ENCODE measurements at regions not wholly inside any gene's neighbourhood (a gene's known extent, or its start where the extent isn't known, plus 50 kb on each side); places are given as distances from the start of the nearest gene placed in this dataset.

- Histone ChIP-seq H3K79me1 (ENCODE audit: low read depth, low read length) (no peaks in the 10 kb centered on the region), H2BK12ac (ENCODE audit: low read length) (no peak overlapping the region), H3K36me3 (replicated peaks in 1 of 2; ENCODE audit: control insufficient read depth in 2 of 2, insufficient read depth in 2 of 2, low read length in 2 of 2) (no peaks in the 10 kb centered on the region), H3K4me1 (ENCODE audit: control insufficient read depth in 2 of 2, insufficient read depth in 1 of 2, low read depth in 1 of 2, low read length in 2 of 2) (peaks cover 0 to 7% of the 10 kb centered on the region in 2 donors), H2BK15ac (ENCODE audit: low read length) (no peak overlapping the region), H3K18ac (ENCODE audit: low read length) (no peak overlapping the region), H3K9me3 (replicated peaks in 1 of 2; ENCODE audit: control insufficient read depth in 2 of 2, insufficient read depth in 1 of 2, low read depth in 1 of 2, low read length in 2 of 2) (peaks cover 5 to 17% of the 10 kb centered on the region in 2 donors), H4K91ac (ENCODE audit: low read depth, low read length, poor library complexity) (no peak overlapping the region), H3K9ac (ENCODE audit: low read depth, low read length, poor library complexity) (no peak overlapping the region), H2BK120ac (ENCODE audit: low read depth, low read length) (no peak overlapping the region), H2BK5ac (ENCODE audit: low read length) (no peak overlapping the region), H2AK5ac (ENCODE audit: low read depth, low read length) (no peak overlapping the region), H3K27ac (replicated peaks; ENCODE audit: low read length) (no peak overlapping the region), H3K27me3 (ENCODE audit: control insufficient read depth in 3 of 3, insufficient read depth in 3 of 3, low read depth in 1 of 3, low read length in 3 of 3) (no peaks in the 10 kb centered on the region), H3K4me3 (ENCODE audit: low read length in 2 of 2) (no peak overlapping the region), H3K4me2 (ENCODE audit: insufficient read depth, low read length, poor library complexity, severe bottlenecking) (no peak overlapping the region), H3K14ac (ENCODE audit: low read length) (no peak overlapping the region), H4K8ac (ENCODE audit: low read depth, low read length) (no peak overlapping the region), H2AFZ (ENCODE audit: low read length) (no peak overlapping the region), H3K23ac (ENCODE audit: low read depth, low read length, poor library complexity) (no peak overlapping the region), H3K4ac (ENCODE audit: low read length) (no peak overlapping the region)
- DNase-seq (ENCODE audit: low spot score): no peak
- WGBS, 2 donors (ENCODE audit: extremely low coverage in 2 of 2, insufficient read length in 2 of 2, insufficient replicate concordance in 1 of 2): no CpG with 5 or more reads among the region's 1 CpG
Measured at GRCh38 chr7:149707448-149707886, 65.9 kb downstream of the ZNF467 start.

GRCh38 chr7:149706398-149706797 is 67.0 kb downstream of the ZNF467 start:
- Histone ChIP-seq H2BK5ac (ENCODE audit: low read length) (no peak overlapping the region), H3K4me1 (ENCODE audit: control insufficient read depth in 2 of 2, insufficient read depth in 1 of 2, low read depth in 1 of 2, low read length in 2 of 2) (peaks cover 0 to 7% of the 10 kb centered on the region in 2 donors), H2BK120ac (ENCODE audit: low read depth, low read length) (no peak overlapping the region), H3K18ac (ENCODE audit: low read length) (peak overlapping the region; percentile 1), H4K91ac (ENCODE audit: low read depth, low read length, poor library complexity) (no peak overlapping the region), H3K9ac (ENCODE audit: low read depth, low read length, poor library complexity) (no peak overlapping the region), H3K4me2 (ENCODE audit: insufficient read depth, low read length, poor library complexity, severe bottlenecking) (no peak overlapping the region), H2BK15ac (ENCODE audit: low read length) (no peak overlapping the region), H3K9me3 (replicated peaks in 1 of 2; ENCODE audit: control insufficient read depth in 2 of 2, insufficient read depth in 1 of 2, low read depth in 1 of 2, low read length in 2 of 2) (peaks cover 7 to 12% of the 10 kb centered on the region in 2 donors), H2AK5ac (ENCODE audit: low read depth, low read length) (no peak overlapping the region), H3K4me3 (ENCODE audit: low read length in 2 of 2) (no peak overlapping the region), H3K36me3 (replicated peaks in 1 of 2; ENCODE audit: control insufficient read depth in 2 of 2, insufficient read depth in 2 of 2, low read length in 2 of 2) (no peaks in the 10 kb centered on the region), H3K79me1 (ENCODE audit: low read depth, low read length) (no peaks in the 10 kb centered on the region), H3K23ac (ENCODE audit: low read depth, low read length, poor library complexity) (no peak overlapping the region), H2BK12ac (ENCODE audit: low read length) (no peak overlapping the region), H3K4ac (ENCODE audit: low read length) (no peak overlapping the region), H3K14ac (ENCODE audit: low read length) (no peak overlapping the region), H3K27ac (replicated peaks; ENCODE audit: low read length) (no peak overlapping the region), H2AFZ (ENCODE audit: low read length) (no peak overlapping the region), H3K27me3 (ENCODE audit: control insufficient read depth in 3 of 3, insufficient read depth in 3 of 3, low read depth in 1 of 3, low read length in 3 of 3) (no peaks in the 10 kb centered on the region), H4K8ac (ENCODE audit: low read depth, low read length) (no peak overlapping the region)
- DNase-seq (ENCODE audit: low spot score): no peak
- WGBS, 2 donors (ENCODE audit: extremely low coverage in 2 of 2, insufficient read length in 2 of 2, insufficient replicate concordance in 1 of 2): no CpG with 5 or more reads among the region's 3 CpGs

- H4K91ac ChIP-seq (ENCODE audit: low read depth, low read length, poor library complexity): no peak overlapping the region
- no peak overlapping the region for H3K27ac ChIP-seq (replicated peaks; ENCODE audit: low read length)
- H3K9ac ChIP-seq (ENCODE audit: low read depth, low read length, poor library complexity): no peak overlapping the region
- H2AFZ ChIP-seq (ENCODE audit: low read length): no peak overlapping the region
- peaks cover 6 to 13% of the 10 kb centered on the region in 2 donors for H3K9me3 ChIP-seq (replicated peaks in 1 of 2; ENCODE audit: control insufficient read depth in 2 of 2, insufficient read depth in 1 of 2, low read depth in 1 of 2, low read length in 2 of 2)
- no peak overlapping the region for H3K4me3 ChIP-seq (ENCODE audit: low read length in 2 of 2)
- H3K27me3 ChIP-seq (ENCODE audit: control insufficient read depth in 3 of 3, insufficient read depth in 3 of 3, low read depth in 1 of 3, low read length in 3 of 3): no peaks in the 10 kb centered on the region
- H3K36me3 ChIP-seq (replicated peaks in 1 of 2; ENCODE audit: control insufficient read depth in 2 of 2, insufficient read depth in 2 of 2, low read length in 2 of 2): no peaks in the 10 kb centered on the region
- WGBS, 2 donors (ENCODE audit: extremely low coverage in 2 of 2, insufficient read length in 2 of 2, insufficient replicate concordance in 1 of 2): no CpG with 5 or more reads among the region's 2 CpGs
- no peak overlapping the region for H2BK5ac ChIP-seq (ENCODE audit: low read length)
- H2BK15ac ChIP-seq (ENCODE audit: low read length): no peak overlapping the region
- H3K23ac ChIP-seq (ENCODE audit: low read depth, low read length, poor library complexity): no peak overlapping the region
- H2AK5ac ChIP-seq (ENCODE audit: low read depth, low read length): no peak overlapping the region
- H3K79me1 ChIP-seq (ENCODE audit: low read depth, low read length): no peaks in the 10 kb centered on the region
- no peak for DNase-seq (ENCODE audit: low spot score)
- peaks cover 0 to 7% of the 10 kb centered on the region in 2 donors for H3K4me1 ChIP-seq (ENCODE audit: control insufficient read depth in 2 of 2, insufficient read depth in 1 of 2, low read depth in 1 of 2, low read length in 2 of 2)
- no peak overlapping the region for H4K8ac ChIP-seq (ENCODE audit: low read depth, low read length)
- H2BK12ac ChIP-seq (ENCODE audit: low read length): no peak overlapping the region
- H3K18ac ChIP-seq (ENCODE audit: low read length): peak overlapping the region; percentile 55
- H2BK120ac ChIP-seq (ENCODE audit: low read depth, low read length): no peak overlapping the region
- H3K4ac ChIP-seq (ENCODE audit: low read length): no peak overlapping the region
- H3K4me2 ChIP-seq (ENCODE audit: insufficient read depth, low read length, poor library complexity, severe bottlenecking): no peak overlapping the region
- H3K14ac ChIP-seq (ENCODE audit: low read length): no peak overlapping the region
Measured at GRCh38 chr7:149704507-149704906, 68.9 kb downstream of the ZNF467 start.

GRCh38 chr7:149703044-149703650 is 70.2 kb downstream of the ZNF467 start:
- no peak for DNase-seq (ENCODE audit: low spot score)
- no peaks in the 10 kb centered on the region for H3K27me3 ChIP-seq (ENCODE audit: control insufficient read depth in 3 of 3, insufficient read depth in 3 of 3, low read depth in 1 of 3, low read length in 3 of 3)
- H3K4ac ChIP-seq (ENCODE audit: low read length): no peak overlapping the region
- H2AK5ac ChIP-seq (ENCODE audit: low read depth, low read length): no peak overlapping the region
- no peak overlapping the region for H2BK15ac ChIP-seq (ENCODE audit: low read length)
- H3K9me3 ChIP-seq (replicated peaks in 1 of 2; ENCODE audit: control insufficient read depth in 2 of 2, insufficient read depth in 1 of 2, low read depth in 1 of 2, low read length in 2 of 2): peaks cover 6 to 13% of the 10 kb centered on the region in 2 donors
- H3K18ac ChIP-seq (ENCODE audit: low read length): no peak overlapping the region
- H3K23ac ChIP-seq (ENCODE audit: low read depth, low read length, poor library complexity): no peak overlapping the region
- H3K14ac ChIP-seq (ENCODE audit: low read length): no peak overlapping the region
- no peak overlapping the region for H3K4me2 ChIP-seq (ENCODE audit: insufficient read depth, low read length, poor library complexity, severe bottlenecking)
- H2AFZ ChIP-seq (ENCODE audit: low read length): peak overlapping the region; percentile 73
- H2BK12ac ChIP-seq (ENCODE audit: low read length): no peak overlapping the region
- H3K9ac ChIP-seq (ENCODE audit: low read depth, low read length, poor library complexity): no peak overlapping the region
- peaks cover 0 to 7% of the 10 kb centered on the region in 2 donors for H3K4me1 ChIP-seq (ENCODE audit: control insufficient read depth in 2 of 2, insufficient read depth in 1 of 2, low read depth in 1 of 2, low read length in 2 of 2)
- no peak overlapping the region for H3K27ac ChIP-seq (replicated peaks; ENCODE audit: low read length)
- no peak overlapping the region for H3K4me3 ChIP-seq (ENCODE audit: low read length in 2 of 2)
- 100% methylated on average over 1 of the region's 7 CpGs; no CpG with 5 or more reads in 1 of the 2 donors for WGBS, 2 donors (ENCODE audit: extremely low coverage in 2 of 2, insufficient read length in 2 of 2, insufficient replicate concordance in 1 of 2)
- H4K8ac ChIP-seq (ENCODE audit: low read depth, low read length): no peak overlapping the region
- no peaks in the 10 kb centered on the region for H3K79me1 ChIP-seq (ENCODE audit: low read depth, low read length)
- no peak overlapping the region for H2BK120ac ChIP-seq (ENCODE audit: low read depth, low read length)
- no peak overlapping the region for H4K91ac ChIP-seq (ENCODE audit: low read depth, low read length, poor library complexity)
- H3K36me3 ChIP-seq (replicated peaks in 1 of 2; ENCODE audit: control insufficient read depth in 2 of 2, insufficient read depth in 2 of 2, low read length in 2 of 2): no peaks in the 10 kb centered on the region
- H2BK5ac ChIP-seq (ENCODE audit: low read length): no peak overlapping the region
